GM18502 (cell line): ENCODE measurements at regions not wholly inside any gene's neighbourhood (a gene's known extent, or its start where the extent isn't known, plus 50 kb on each side); places are given as distances from the start of the nearest gene placed in this dataset.
"Not testable (repeated sequence)": the region's sequence is repeated elsewhere in the genome, so short reads cannot be mapped to it uniquely, and the experiment has no call there.

Source experiments
- ATAC-seq: cut with Tn5 transposase; IDR thresholded peaks from one replicate; pipeline ENCODE4 v1.9.1; 2021; ENCODE audit warnings: mild to moderate bottlenecking; ENCODE audit not compliant: unreplicated experiment, poor library complexity

GRCh38 chr3:162568706-162569105 lies 1072.1 kb downstream of the OTOL1 start:
- no peak for ATAC-seq

GRCh38 chr3:162569314-162569713 lies 1072.7 kb downstream of the OTOL1 start:
- no peak for ATAC-seq

GRCh38 chr3:162584986-162585385 lies 1088.4 kb downstream of the OTOL1 start:
- ATAC-seq: no peak

GRCh38 chr3:162586591-162586990 lies 1090.0 kb downstream of the OTOL1 start:
- ATAC-seq: no peak

GRCh38 chr3:162597226-162597625 lies 1100.6 kb downstream of the OTOL1 start:
- ATAC-seq: no peak

GRCh38 chr3:162598500-162598899 lies 1101.9 kb downstream of the OTOL1 start:
- ATAC-seq: not testable (repeated sequence)

GRCh38 chr3:162599742-162600141 lies 1103.1 kb downstream of the OTOL1 start:
- not testable (repeated sequence) for ATAC-seq

GRCh38 chr3:162601101-162601670 lies 1104.6 kb downstream of the OTOL1 start:
- no peak for ATAC-seq

GRCh38 chr3:162602619-162603018 lies 1106.0 kb downstream of the OTOL1 start:
- ATAC-seq: no peak

GRCh38 chr3:162605651-162606204 lies 1109.1 kb downstream of the OTOL1 start:
- ATAC-seq: no peak

- no peak for ATAC-seq
These were observed 1113.7 kb downstream of the OTOL1 start for GRCh38 chr3:162610261-162610660.

- ATAC-seq: no peak
These were observed 1116.4 kb downstream of the OTOL1 start for GRCh38 chr3:162612991-162613390.

GRCh38 chr3:162626172-162626571 lies 1129.6 kb downstream of the OTOL1 start:
- no peak for ATAC-seq

GRCh38 chr3:162628531-162628930 lies 1131.9 kb downstream of the OTOL1 start:
- ATAC-seq: no peak

- no peak for ATAC-seq
These were observed 1132.8 kb downstream of the OTOL1 start for GRCh38 chr3:162629372-162629771.

GRCh38 chr3:162632672-162633071 lies 1136.1 kb downstream of the OTOL1 start:
- no peak for ATAC-seq

GRCh38 chr3:162640208-162640607 lies 1143.6 kb downstream of the OTOL1 start:
- ATAC-seq: not testable (repeated sequence)

- ATAC-seq: no peak
These were observed 1144.7 kb downstream of the OTOL1 start for GRCh38 chr3:162641317-162641716.

GRCh38 chr3:162641907-162642306 lies 1145.3 kb downstream of the OTOL1 start:
- ATAC-seq: no peak

GRCh38 chr3:162643245-162643644 lies 1146.6 kb downstream of the OTOL1 start:
- ATAC-seq: no peak

GRCh38 chr3:162647321-162647720 lies 1150.7 kb downstream of the OTOL1 start:
- no peak for ATAC-seq

GRCh38 chr3:162658003-162658402 lies 1161.4 kb downstream of the OTOL1 start:
- no peak for ATAC-seq
